SU-DHL-6 (cell line): ENCODE measurements at regions not wholly inside any gene's neighbourhood (a gene's known extent, or its start where the extent isn't known, plus 50 kb on each side); places are given as distances from the start of the nearest gene placed in this dataset.

Source experiments
- H2AFZ ChIP-seq: fragments of 200-600 bp; sonication (generic); 2 replicates; pipeline ENCODE4 v1.6.1; 2014; ENCODE audit warnings: low read depth, mild to moderate bottlenecking, moderate library complexity, mixed read lengths, antibody characterized with exemption, low read length; ENCODE audit not compliant: severe bottlenecking
- H3F3A ChIP-seq: fragments of 200-600 bp; shearing (Covaris generic); 2 replicates; pipeline ENCODE4 v1.6.0; 2016; ENCODE audit warnings: antibody characterized with exemption, mild to moderate bottlenecking; ENCODE audit not compliant: insufficient read depth
- H3K27ac ChIP-seq: fragments of 200-600 bp; sonication (generic); 2 replicates; pipeline ENCODE4 v1.5.1; 2016; ENCODE audit warnings: low read depth, mild to moderate bottlenecking, low read length, moderate library complexity, mixed read lengths
- H3K27me3 ChIP-seq: fragments of 200-600 bp; sonication (generic), shearing (Covaris generic); 2 replicates; pipeline ENCODE4 v1.6.0; 2014; ENCODE audit warnings: mild to moderate bottlenecking, low read length
- H3K36me3 ChIP-seq: fragments of 200-600 bp; sonication (generic); 2 replicates; pipeline ENCODE4 v1.6.1; 2014; ENCODE audit warnings: mild to moderate bottlenecking, low read length, mixed read lengths
- H3K4me2 ChIP-seq: fragments of 300-600, 200-600 bp; shearing (Covaris generic), sonication (generic); 2 replicates; pipeline ENCODE4 v1.6.0; 2014; ENCODE audit warnings: low read length, low read depth, mild to moderate bottlenecking; ENCODE audit not compliant: poor library complexity, severe bottlenecking
- H3K4me3 ChIP-seq: fragments of 200-600 bp; sonication (generic); 2 replicates; pipeline ENCODE4 v1.5.1; 2014; ENCODE audit warnings: antibody characterized with exemption, low read length, mild to moderate bottlenecking, mixed read lengths; ENCODE audit not compliant: insufficient read depth, poor library complexity, severe bottlenecking
- H3K79me2 ChIP-seq: fragments of 200-600 bp; sonication (generic); 2 replicates; pipeline ENCODE4 v1.6.1; 2014; ENCODE audit warnings: mild to moderate bottlenecking, low read length, moderate library complexity; ENCODE audit not compliant: insufficient read depth
- H3K9ac ChIP-seq: fragments of 200-600 bp; sonication (generic); 2 replicates; pipeline ENCODE4 v1.7.0; 2014; ENCODE audit warnings: mild to moderate bottlenecking, low read length
- H3K9me2 ChIP-seq: fragments of 200-600 bp; sonication (generic); replicated peaks from 2 replicates; pipeline ENCODE4 v1.6.1; 2014; ENCODE audit warnings: low read length; ENCODE audit not compliant: insufficient read depth
- H3K9me3 ChIP-seq: fragments of 200-600 bp; sonication (generic); 2 replicates; pipeline ENCODE4 v1.6.1; 2014; ENCODE audit warnings: low read length, mixed read lengths; ENCODE audit not compliant: insufficient read depth
- H4K20me1 ChIP-seq: fragments of 200-600 bp; sonication (generic); 2 replicates; pipeline ENCODE4 v1.6.1; 2014; ENCODE audit warnings: low read depth, mild to moderate bottlenecking, antibody characterized with exemption, low read length, moderate library complexity, mixed read lengths
- CTCF ChIP-seq: fragments of 200-600 bp; sonication (generic); IDR thresholded peaks from one replicate; pipeline ENCODE4 v1.5.1; 2017; ENCODE audit warnings: antibody characterized with exemption, mild to moderate bottlenecking, low read length, moderate library complexity; ENCODE audit not compliant: insufficient read depth, poor library complexity, severe bottlenecking
- EZH2phosphoT487 ChIP-seq: fragments of 200-600 bp; sonication (generic), shearing (Covaris generic); conservative IDR thresholded peaks from 2 replicates; pipeline ENCODE4 v1.6.1; 2018; ENCODE audit warnings: mild to moderate bottlenecking, antibody characterized with exemption, low read length, moderate library complexity, mixed read lengths

GRCh38 chr4:186351668-186352194, 85.7 kb downstream of the F11 start:
- H3K4me3 ChIP-seq: no peak overlapping the region
- H3K9me3 ChIP-seq: no peaks in the 10 kb centered on the region
- no peaks in the 10 kb centered on the region for H3K27me3 ChIP-seq
- H3K27ac ChIP-seq: no peak overlapping the region
- TF ChIP-seq CTCF (no peak), EZH2phosphoT487 (no peak)
- no peaks in the 10 kb centered on the region for H3K79me2 ChIP-seq
- H3K9me2 ChIP-seq: no peaks in the 10 kb centered on the region
- no peaks in the 10 kb centered on the region for H3K36me3 ChIP-seq
- no peak overlapping the region for H2AFZ ChIP-seq
- H3K4me2 ChIP-seq: no peak overlapping the region
- H3F3A ChIP-seq: no peaks in the 10 kb centered on the region
- no peak overlapping the region for H3K9ac ChIP-seq
- H4K20me1 ChIP-seq: no peaks in the 10 kb centered on the region

- H3K79me2 ChIP-seq: no peaks in the 10 kb centered on the region
- no peaks in the 10 kb centered on the region for H3K9me3 ChIP-seq
- no peak overlapping the region for H3K4me2 ChIP-seq
- H3K27me3 ChIP-seq: no peaks in the 10 kb centered on the region
- no peak for TF ChIP-seq EZH2phosphoT487
- no peak for TF ChIP-seq CTCF
- no peaks in the 10 kb centered on the region for H3K9me2 ChIP-seq
- H3K36me3 ChIP-seq: no peaks in the 10 kb centered on the region
- no peak overlapping the region for H2AFZ ChIP-seq
- no peak overlapping the region for H3K9ac ChIP-seq
- no peak overlapping the region for H3K4me3 ChIP-seq
- H4K20me1 ChIP-seq: no peaks in the 10 kb centered on the region
- no peaks in the 10 kb centered on the region for H3F3A ChIP-seq
- H3K27ac ChIP-seq: no peak overlapping the region
Observed at GRCh38 chr4:186348433-186348832, 82.4 kb downstream of the F11 start.

- no peak overlapping the region for H3K9ac ChIP-seq
- H2AFZ ChIP-seq: no peak overlapping the region
- H3K9me3 ChIP-seq: no peaks in the 10 kb centered on the region
- no peaks in the 10 kb centered on the region for H4K20me1 ChIP-seq
- no peaks in the 10 kb centered on the region for H3K27me3 ChIP-seq
- no peak for TF ChIP-seq EZH2phosphoT487
- no peak for TF ChIP-seq CTCF
- no peaks in the 10 kb centered on the region for H3F3A ChIP-seq
- H3K79me2 ChIP-seq: no peaks in the 10 kb centered on the region
- no peaks in the 10 kb centered on the region for H3K36me3 ChIP-seq
- H3K27ac ChIP-seq: no peak overlapping the region
- H3K4me3 ChIP-seq: no peak overlapping the region
- no peaks in the 10 kb centered on the region for H3K9me2 ChIP-seq
- no peak overlapping the region for H3K4me2 ChIP-seq
Observed at GRCh38 chr4:186347743-186348142, 81.8 kb downstream of the F11 start.

GRCh38 chr4:186345184-186345583, 79.2 kb downstream of the F11 start:
- H3K4me2 ChIP-seq: no peak overlapping the region
- no peaks in the 10 kb centered on the region for H3K27me3 ChIP-seq
- H3K4me3 ChIP-seq: no peak overlapping the region
- H3K9me2 ChIP-seq: no peaks in the 10 kb centered on the region
- H3K27ac ChIP-seq: no peak overlapping the region
- H2AFZ ChIP-seq: no peak overlapping the region
- no peaks in the 10 kb centered on the region for H3K9me3 ChIP-seq
- no peaks in the 10 kb centered on the region for H3K79me2 ChIP-seq
- no peaks in the 10 kb centered on the region for H3F3A ChIP-seq
- no peaks in the 10 kb centered on the region for H3K36me3 ChIP-seq
- no peaks in the 10 kb centered on the region for H4K20me1 ChIP-seq
- TF ChIP-seq CTCF (no peak), EZH2phosphoT487 (no peak)
- H3K9ac ChIP-seq: no peak overlapping the region
